GM18511 (cell line): ENCODE measurements at regions not wholly inside any gene's neighbourhood (a gene's known extent, or its start where the extent isn't known, plus 50 kb on each side); places are given as distances from the start of the nearest gene placed in this dataset.
"Not testable (repeated sequence)": the region's sequence is repeated elsewhere in the genome, so short reads cannot be mapped to it uniquely, and the experiment has no call there.

ENCODE experiments used
- ATAC-seq: cut with Tn5 transposase; IDR thresholded peaks from one replicate; pipeline ENCODE4 v1.9.1; 2021; ENCODE audit warnings: mild to moderate bottlenecking, moderate library complexity; ENCODE audit not compliant: unreplicated experiment

GRCh38 chr13:101003566-101003965 lies 329.0 kb upstream of the TMTC4 start:
- no peak for ATAC-seq

- no peak for ATAC-seq
These were observed 314.8 kb upstream of the TMTC4 start for GRCh38 chr13:100989392-100989791.

- no peak for ATAC-seq
These were observed 314.3 kb upstream of the TMTC4 start for GRCh38 chr13:100988921-100989320.

DNA sequence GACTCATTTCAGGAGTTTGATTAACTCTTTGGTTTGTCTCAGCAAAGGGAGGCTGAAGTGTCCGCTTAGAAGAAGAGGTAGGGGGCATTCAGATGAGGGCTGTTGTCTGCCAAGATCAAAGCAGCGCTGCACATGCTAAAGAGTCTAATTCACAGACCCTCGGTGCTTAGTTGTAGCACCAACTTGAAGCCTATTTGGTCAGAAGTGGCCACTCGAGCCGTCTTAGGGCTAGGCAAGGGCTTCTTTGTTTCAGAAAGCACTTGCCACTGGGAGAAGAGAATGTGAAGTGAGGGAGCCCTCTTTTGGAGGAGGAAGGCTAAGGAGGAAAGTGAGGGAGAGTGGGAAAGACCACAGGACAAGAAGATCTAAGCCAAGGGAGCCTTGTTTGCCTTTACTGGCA lies 313.4 kb upstream of the TMTC4 start:
- no peak for ATAC-seq

DNA sequence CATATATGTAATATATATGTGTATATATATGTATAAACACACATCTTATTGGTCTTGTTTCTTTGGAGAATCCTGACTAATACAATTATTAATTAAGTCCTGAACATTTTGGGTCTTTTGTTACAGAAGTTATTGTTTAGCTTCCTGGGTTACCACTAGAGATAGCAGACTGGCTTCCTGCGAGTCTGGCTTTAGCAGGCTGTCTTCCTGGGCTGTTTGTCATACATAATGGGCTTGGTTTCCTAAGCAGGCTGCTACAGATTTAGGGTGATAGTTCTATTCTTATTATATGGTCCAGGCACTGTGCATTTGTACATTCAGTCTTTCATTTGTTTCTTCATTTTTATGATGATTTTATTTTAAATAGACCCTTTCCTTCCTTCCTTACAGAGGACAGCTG lies 312.0 kb upstream of the TMTC4 start:
- ATAC-seq, result no peak

- ATAC-seq, result no peak
These were observed 309.6 kb upstream of the TMTC4 start for GRCh38 chr13:100984085-100984705.

DNA sequence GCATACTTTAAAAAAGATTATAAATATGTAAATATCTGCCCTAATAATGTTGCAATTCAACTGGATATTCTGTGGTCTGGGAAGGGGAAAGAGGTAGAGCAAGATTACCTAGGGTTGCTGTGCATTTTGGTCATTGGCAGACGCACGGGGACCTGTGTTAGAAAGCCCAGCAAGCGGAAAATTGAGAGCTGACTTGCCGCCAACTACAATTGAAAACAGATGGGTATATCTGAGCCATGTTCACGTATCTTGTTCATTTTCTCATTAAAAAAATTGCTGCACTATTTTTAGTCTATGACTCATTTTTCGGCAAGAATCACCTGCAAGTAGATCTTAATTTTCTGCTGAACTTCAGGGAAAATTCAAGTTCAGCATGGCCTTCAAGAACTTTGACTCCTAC lies 308.5 kb upstream of the TMTC4 start:
- no peak for ATAC-seq

DNA sequence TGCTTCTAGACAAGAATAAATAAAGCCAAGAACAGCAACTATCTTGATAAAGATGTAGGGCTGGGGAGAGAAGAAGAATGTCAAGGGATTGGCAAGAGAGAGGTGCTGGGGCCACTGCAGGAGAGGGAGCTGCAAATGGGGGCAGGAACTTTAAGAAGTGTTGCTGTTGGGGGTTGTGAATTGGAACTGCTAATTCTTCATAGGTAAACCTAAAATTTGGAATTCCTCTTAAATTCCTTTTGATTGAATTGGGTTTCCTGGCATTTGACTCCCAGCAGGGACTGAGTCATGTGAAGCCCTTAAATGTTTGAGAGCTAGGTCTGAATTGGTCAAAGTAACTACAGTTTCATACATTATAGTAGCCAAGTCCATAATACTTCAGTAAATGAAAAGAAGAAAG lies 305.6 kb upstream of the TMTC4 start:
- ATAC-seq, result no peak

GRCh38 chr13:100977841-100978240 lies 303.2 kb upstream of the TMTC4 start:
- ATAC-seq, result no peak

GRCh38 chr13:100976993-100977392 lies 302.4 kb upstream of the TMTC4 start:
- no peak for ATAC-seq

DNA sequence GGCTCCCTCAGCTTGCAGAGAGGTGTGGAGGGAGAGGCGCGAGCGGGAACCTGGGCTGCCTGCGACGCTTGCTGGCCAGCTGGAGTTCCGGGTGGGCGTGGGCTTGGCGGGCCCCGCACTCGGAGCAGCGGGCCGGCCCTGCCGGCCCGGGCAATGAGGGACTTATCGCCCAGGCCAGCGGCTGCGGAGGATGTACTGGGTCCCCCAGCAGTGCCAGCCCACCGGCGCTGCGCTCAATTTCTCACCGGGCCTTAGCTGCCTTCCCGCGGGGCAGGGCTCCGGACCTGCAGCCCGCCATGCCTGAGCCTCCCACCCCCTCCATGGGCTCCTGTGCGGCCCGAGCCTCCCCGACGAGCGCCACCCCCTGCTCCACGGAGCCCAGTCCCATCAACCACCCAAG lies 301.1 kb upstream of the TMTC4 start:
- not testable (repeated sequence) for ATAC-seq

GRCh38 chr13:100962585-100962984 lies 288.0 kb upstream of the TMTC4 start:
- ATAC-seq, result no peak

- ATAC-seq, result no peak
These were observed 286.6 kb upstream of the TMTC4 start for GRCh38 chr13:100961186-100961585.

- ATAC-seq, result no peak
These were observed 284.2 kb upstream of the TMTC4 start for GRCh38 chr13:100958831-100959230.

- ATAC-seq, result no peak
These were observed 283.1 kb upstream of the TMTC4 start for GRCh38 chr13:100957741-100958140.

DNA sequence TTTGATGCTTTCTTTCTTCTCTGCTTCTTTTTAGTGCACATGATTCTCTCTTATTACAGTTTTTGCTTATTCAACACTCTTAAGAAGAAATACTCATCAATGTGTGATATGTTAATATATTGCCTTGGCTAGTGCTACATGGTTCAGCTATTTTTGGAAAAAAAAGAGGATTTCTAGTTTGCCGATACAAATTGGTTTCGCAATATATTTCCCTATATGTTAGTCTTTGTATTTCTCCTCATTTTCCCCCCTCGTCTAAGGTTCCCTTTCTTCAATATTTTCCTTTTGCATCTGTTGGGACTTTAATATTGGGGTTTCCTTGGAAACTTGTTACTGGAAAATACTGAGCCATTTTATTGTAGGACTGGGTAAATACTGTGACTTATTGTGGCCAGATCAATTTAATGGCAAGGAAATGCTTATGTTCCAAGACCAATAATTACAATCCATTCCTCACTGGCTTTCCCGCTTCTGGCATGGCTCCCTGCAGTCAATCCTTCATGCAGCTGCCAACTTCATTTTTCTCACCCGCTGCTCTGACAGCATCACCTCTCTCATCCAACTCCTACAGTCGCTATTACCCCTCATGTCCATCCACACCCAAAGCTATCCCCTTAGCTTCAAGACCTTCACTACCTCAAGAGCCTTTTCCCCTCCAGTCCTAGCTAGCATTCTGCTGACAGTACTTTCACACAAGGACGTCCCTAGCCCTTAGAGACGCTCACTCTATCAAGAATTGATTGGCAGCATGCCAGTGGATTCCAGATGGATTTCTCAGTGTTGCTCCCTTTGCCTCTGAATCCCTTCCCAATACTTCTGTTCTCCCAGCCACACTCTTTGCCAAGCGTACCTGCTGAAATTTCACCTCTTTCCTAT lies 280.1 kb upstream of the TMTC4 start:
- no peak for ATAC-seq

GRCh38 chr13:100951016-100951415 lies 276.4 kb upstream of the TMTC4 start:
- no peak for ATAC-seq

DNA sequence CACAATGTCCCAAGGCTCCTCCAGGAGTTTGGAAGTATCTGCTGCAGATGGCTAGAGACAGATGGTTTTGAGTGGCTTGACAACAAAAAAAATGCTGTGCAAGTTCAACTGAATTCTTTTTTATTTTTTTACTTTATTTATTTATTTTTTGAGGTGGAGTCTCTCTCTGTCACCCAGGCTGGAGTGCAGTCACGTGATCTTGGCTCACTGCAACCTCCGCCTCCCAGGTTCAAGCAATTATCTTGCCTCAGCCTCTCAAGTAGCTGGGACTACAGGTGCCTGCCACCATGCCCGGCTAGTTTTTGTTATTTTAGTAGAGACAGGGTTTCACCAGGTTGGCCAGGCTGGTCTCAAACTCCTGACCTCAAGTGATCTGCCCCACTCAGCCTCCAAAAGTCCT lies 274.3 kb upstream of the TMTC4 start:
- not testable (repeated sequence) for ATAC-seq

GRCh38 chr13:100946588-100946987 lies 272.0 kb upstream of the TMTC4 start:
- no peak for ATAC-seq

GRCh38 chr13:100944791-100945345 lies 270.3 kb upstream of the TMTC4 start:
- no peak for ATAC-seq

DNA sequence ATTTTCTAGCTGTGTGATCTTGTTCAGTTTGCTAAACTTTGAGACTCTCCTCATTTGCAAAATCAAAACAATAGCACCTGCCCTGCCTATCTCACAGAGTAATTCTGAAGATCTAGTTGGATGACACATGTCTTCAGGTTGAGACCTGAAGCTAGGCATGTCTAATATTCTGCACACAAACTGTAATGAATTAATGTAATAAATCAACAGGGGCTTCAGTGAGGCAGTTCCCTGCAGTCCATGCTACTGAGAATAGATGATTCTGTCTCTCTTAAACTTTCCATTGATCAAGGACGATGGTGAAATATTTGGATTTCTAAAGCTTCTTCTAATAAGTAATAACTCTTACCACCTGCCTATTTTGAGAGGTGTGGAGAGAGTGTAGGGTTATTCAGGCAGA lies 268.1 kb upstream of the TMTC4 start:
- ATAC-seq, result no peak
